Pancreas (tissue), 10 donors: ENCODE measurements at regions not wholly inside any gene's neighbourhood (a gene's known extent, or its start where the extent isn't known, plus 50 kb on each side); places are given as distances from the start of the nearest gene placed in this dataset.

Experiments used
- ATAC-seq, 4 donors: fragments of 200-7000 bp; cut with Tn5 transposase; one replicate each; pipeline versions ENCODE4 v1.8.0 to v1.9.1; 2020; ENCODE audit warnings: mild to moderate bottlenecking in 4 of 4, moderate library complexity in 4 of 4
- DNase-seq, 6 donors: peaks; one replicate each; pipeline ENCODE4 v3.0.0-alpha.2; 2020
- FAIRE-seq: peaks from 2 replicates; lab custom pipeline; 2012; peaks lifted over from hg19 to GRCh38; lab: Jason Lieb, UNC
- H3K27ac ChIP-seq, 4 donors: fragments of 200-600 bp; sonication (generic); 1 replicate in 3 of 4; 2 replicates in 1 of 4; pipeline versions ENCODE4 v1.5.0 to v1.8.0; 2020
- H3K27me3 ChIP-seq, 4 donors: fragments of 200-600 bp; one replicate each; pipeline ENCODE4 v1.8.0; 2021
- H3K36me3 ChIP-seq, 3 donors: fragments of 200-600 bp; sonication (generic) in 1 of 3; one replicate each; pipeline versions ENCODE4 v1.5.0 to v1.8.0; 2020 to 2021
- H3K4me1 ChIP-seq, 3 donors: fragments of 200-600 bp; one replicate each; pipeline ENCODE4 v1.8.0; 2021
- H3K4me3 ChIP-seq, 4 donors: fragments of 200-600 bp; sonication (generic) in 2 of 4; one replicate each; pipeline versions ENCODE4 v1.5.0 to v1.8.0; 2020 to 2021
- H3K9me3 ChIP-seq, 4 donors: fragments of 200-600 bp; one replicate each; pipeline ENCODE4 v1.8.0; 2021
- WGBS, 2 donors: extraction: QIAGEN DNeasy Blood & Tissue Kit; methylation state at CpG; one replicate each; pipeline ENCODE4 v1.1.7; 2013; 5-methylcytosine and 5-hydroxymethylcytosine counted together
- intact Hi-C, 3 donors: fragments of 100-400 bp; cut with DNase I; formaldehyde crosslinking; loops; one replicate each; pipeline versions ENCODE4 v1.11.1 to v1.14.2; 2022
- TF ChIP-seq, protein P1 (sequence below), 4 donors: fragments of 200-600 bp; sonication (generic) in 3 of 4; IDR thresholded peaks; one replicate each; pipeline versions ENCODE4 v1.5.0 to v1.8.0; 2021; ENCODE audit warnings: antibody characterized with exemption in 4 of 4
- donor health status: healthy with polysubstance abuse.
- donor health status: DM: no; HTN: no; CAD: no; lungs with moderate emphysema.
- donor health status: DM: no; HTN: no; CAD: no.
- donor health status: control.
- donor health status: control.
- donor health status: Bipolar disorder and iron deficiency.
- donor health status: DM: yes; HTN: yes; CAD: no.
- donor health status: DM: no; HTN: no; CAD: no.
- donor health status: DM: no; HTN: no; CAD: no.
- donor health status: DM: yes; HTN: yes; CAD: no.

DNA sequence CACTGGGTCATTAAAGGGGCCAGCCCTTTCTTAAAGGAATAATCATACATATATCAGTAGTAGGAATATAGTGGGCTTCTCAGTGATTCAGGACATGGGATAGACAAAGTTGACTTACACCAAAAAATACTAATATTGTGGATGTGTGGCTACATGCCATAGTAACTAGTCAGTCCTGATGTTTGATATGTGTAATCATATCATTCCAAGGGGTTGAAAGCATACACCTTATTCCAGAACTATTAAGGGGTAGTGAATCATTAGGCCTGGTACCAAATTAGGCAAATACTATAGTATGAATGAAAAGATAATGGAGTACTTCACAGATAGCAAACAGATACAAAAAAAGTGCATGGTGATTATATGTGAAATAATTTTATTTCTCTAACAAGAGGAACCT lies 814.9 kb upstream of the NRXN1 start:
- ATAC-seq = no peak
- TF ChIP-seq, protein P1, sequence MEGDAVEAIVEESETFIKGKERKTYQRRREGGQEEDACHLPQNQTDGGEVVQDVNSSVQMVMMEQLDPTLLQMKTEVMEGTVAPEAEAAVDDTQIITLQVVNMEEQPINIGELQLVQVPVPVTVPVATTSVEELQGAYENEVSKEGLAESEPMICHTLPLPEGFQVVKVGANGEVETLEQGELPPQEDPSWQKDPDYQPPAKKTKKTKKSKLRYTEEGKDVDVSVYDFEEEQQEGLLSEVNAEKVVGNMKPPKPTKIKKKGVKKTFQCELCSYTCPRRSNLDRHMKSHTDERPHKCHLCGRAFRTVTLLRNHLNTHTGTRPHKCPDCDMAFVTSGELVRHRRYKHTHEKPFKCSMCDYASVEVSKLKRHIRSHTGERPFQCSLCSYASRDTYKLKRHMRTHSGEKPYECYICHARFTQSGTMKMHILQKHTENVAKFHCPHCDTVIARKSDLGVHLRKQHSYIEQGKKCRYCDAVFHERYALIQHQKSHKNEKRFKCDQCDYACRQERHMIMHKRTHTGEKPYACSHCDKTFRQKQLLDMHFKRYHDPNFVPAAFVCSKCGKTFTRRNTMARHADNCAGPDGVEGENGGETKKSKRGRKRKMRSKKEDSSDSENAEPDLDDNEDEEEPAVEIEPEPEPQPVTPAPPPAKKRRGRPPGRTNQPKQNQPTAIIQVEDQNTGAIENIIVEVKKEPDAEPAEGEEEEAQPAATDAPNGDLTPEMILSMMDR (IDR thresholded peaks at IDR 0.05) = no peak
- DNase-seq = no peak
- H3K4me1 ChIP-seq = no peaks in the 10 kb centered on the region
- H3K27ac ChIP-seq = no peak overlapping the region
- no peak overlapping the region for H3K4me3 ChIP-seq
- no peaks in the 10 kb centered on the region for H3K27me3 ChIP-seq
- no peak for FAIRE-seq
- intact Hi-C loops = no loop called here
- H3K9me3 ChIP-seq = peaks cover 0 to 3% (median 0%) of the 10 kb centered on the region in 4 donors
- H3K36me3 ChIP-seq = no peaks in the 10 kb centered on the region

DNA sequence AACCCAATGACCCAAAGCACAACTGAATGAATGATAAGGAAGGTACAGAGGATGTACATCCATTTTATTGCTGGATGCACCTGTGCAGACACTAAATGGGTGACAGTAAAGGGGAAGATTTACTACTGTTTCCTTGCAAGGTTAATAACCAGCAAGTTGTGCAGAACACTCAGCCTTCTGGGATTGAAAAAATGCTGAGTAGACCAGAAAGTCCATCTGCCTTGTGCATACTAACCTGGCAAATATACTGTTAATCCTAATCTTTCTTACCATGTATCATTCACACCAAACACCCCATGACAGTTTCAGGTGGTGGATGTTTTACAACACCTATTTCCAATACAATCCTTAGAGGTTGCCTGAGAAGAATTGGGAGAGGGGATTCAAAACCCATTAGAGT lies 814.1 kb upstream of the NRXN1 start:
- TF ChIP-seq, protein P1 (IDR thresholded peaks at IDR 0.05) = no peak
- Histone ChIP-seq H3K27ac (no peak overlapping the region), H3K4me3 (no peak overlapping the region), H3K36me3 (no peaks in the 10 kb centered on the region), H3K27me3 (no peaks in the 10 kb centered on the region), H3K9me3 (peaks cover 0 to 3% (median 0%) of the 10 kb centered on the region in 4 donors), H3K4me1 (no peaks in the 10 kb centered on the region)
- DNase-seq (no peak), FAIRE-seq (no peak), ATAC-seq (no peak)
- intact Hi-C loops = no loop called here

DNA sequence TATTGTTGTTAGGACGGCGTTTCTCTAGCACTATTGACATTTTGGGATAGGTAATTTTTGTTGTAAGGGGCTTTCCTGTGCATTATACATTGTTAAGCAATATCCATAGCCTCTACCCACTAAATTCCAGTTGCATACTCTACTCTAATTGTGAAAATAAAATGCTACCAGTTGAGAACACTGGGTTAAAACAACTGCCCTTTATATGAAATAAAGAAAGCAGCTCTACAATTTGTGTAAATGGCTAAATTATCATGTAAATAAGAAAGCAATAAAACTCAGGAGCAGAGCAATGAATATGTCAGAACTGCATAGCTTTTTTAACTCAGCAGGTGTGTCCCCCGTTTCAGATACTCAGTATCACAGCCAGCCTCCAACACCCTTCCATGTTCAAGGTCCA lies 812.7 kb upstream of the NRXN1 start:
- H3K4me1 ChIP-seq = no peaks in the 10 kb centered on the region
- no peak overlapping the region for H3K4me3 ChIP-seq
- no peaks in the 10 kb centered on the region for H3K27me3 ChIP-seq
- intact Hi-C loops = no loop called here
- no peaks in the 10 kb centered on the region for H3K36me3 ChIP-seq
- no peak for FAIRE-seq
- no peak for DNase-seq
- no peak overlapping the region for H3K27ac ChIP-seq
- peaks cover 0 to 3% (median 0%) of the 10 kb centered on the region in 4 donors for H3K9me3 ChIP-seq
- no peak for ATAC-seq
- 56 to 66% methylated on average over 3 of the region's 3 CpGs for WGBS, 2 donors
- TF ChIP-seq, protein P1 (IDR thresholded peaks at IDR 0.05) = no peak

DNA sequence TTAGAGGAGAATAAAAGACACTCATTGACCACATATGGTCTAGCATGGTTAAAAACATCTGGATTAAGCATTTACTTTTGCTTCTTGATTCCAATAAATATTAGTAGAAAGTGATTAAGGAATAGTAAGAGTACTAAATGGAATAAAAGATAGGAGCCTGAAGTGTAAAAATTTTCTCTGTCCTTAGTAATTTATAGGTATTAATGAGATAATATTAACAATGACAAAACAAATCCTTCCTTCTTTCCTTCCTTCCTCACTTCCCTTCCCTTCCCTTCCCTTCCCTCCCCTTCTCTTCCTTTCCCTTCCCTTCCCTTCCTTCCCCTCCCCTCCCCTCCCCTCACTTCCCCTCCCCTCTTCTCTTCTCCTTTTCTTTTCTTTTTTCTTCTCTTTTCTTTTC lies 797.5 kb upstream of the NRXN1 start:
- TF ChIP-seq, protein P1 (IDR thresholded peaks at IDR 0.05) = no peak
- no peak for ATAC-seq
- Histone ChIP-seq H3K27me3 (peaks cover 0 to 5% (median 0%) of the 10 kb centered on the region in 4 donors), H3K27ac (no peak overlapping the region), H3K4me3 (no peak overlapping the region), H3K9me3 (no peaks in the 10 kb centered on the region), H3K4me1 (no peaks in the 10 kb centered on the region), H3K36me3 (no peaks in the 10 kb centered on the region)
- FAIRE-seq = no peak
- intact Hi-C loops = no loop called here
- DNase-seq = no peak

DNA sequence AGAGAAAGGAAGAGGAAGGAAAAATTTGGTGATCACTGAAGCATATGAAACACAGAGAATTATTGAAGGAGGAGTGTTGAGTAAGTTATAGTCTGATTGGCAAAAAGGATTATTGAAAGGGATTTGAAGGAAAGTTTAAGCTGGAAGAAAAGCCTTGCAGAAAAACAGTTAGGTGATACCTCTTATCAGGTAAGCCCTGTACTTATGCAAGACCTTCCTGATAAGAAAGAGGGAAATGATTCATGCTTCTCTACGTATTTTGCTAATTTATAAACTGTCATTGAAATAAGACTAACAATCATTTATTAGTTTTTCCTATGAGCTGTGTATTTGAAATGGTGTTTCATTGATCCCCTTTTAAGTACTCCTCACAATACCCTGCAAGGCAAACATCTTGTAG lies 793.9 kb upstream of the NRXN1 start:
- Histone ChIP-seq H3K4me1 (no peaks in the 10 kb centered on the region), H3K4me3 (no peak overlapping the region), H3K27me3 (no peaks in the 10 kb centered on the region), H3K27ac (no peak overlapping the region), H3K36me3 (no peaks in the 10 kb centered on the region), H3K9me3 (no peaks in the 10 kb centered on the region)
- 16 to 17% methylated on average over 1 of the region's 1 CpG for WGBS, 2 donors
- TF ChIP-seq, protein P1 (IDR thresholded peaks at IDR 0.05) = no peak
- FAIRE-seq (no peak), ATAC-seq (no peak), DNase-seq (no peak)
- intact Hi-C loops = no loop called here
